CD4-positive, alpha-beta T cell (primary cell): ENCODE measurements at regions not wholly inside any gene's neighbourhood (a gene's known extent, or its start where the extent isn't known, plus 50 kb on each side); places are given as distances from the start of the nearest gene placed in this dataset.

Source experiments
- ATAC-seq: fragments of 200-7000 bp; cut with Tn5 transposase; one replicate; pipeline ENCODE4 v1.10.0; 2022; ENCODE audit warnings: mild to moderate bottlenecking; ENCODE audit not compliant: poor library complexity
- CTCF ChIA-PET: fragments of 350-600 bp; sonication (Branson Sonifier 250); formaldehyde crosslinking; loops from one replicate; lab custom pipeline; 2021; ENCODE audit warnings: antibody characterized with exemption, inconsistent platforms; lab: Charles Lee
- POLR2A ChIA-PET: fragments of 350-600 bp; sonication (Branson Sonifier 250); formaldehyde crosslinking; loops from one replicate; lab custom pipeline; 2021; ENCODE audit warnings: antibody characterized with exemption, inconsistent platforms; lab: Charles Lee
- DNase-seq, 14 experiments: peaks; one replicate each; pipeline ENCODE4 v3.0.0-alpha.2; 2013 to 2020; ENCODE audit warnings: mixed read lengths in 2 of 14
- H3K27ac ChIP-seq, 2 donors: one replicate each; pipeline versions ENCODE4 v1.5.1 to v1.7.0; 2013; ENCODE audit warnings: low read length in 2 of 2, low read depth in 1 of 2, mild to moderate bottlenecking in 1 of 2
- H3K27me3 ChIP-seq, 2 experiments: 1 replicate in 1 of 2; 2 replicates in 1 of 2; pipeline versions ENCODE4 v1.6.1 to v1.7.0; 2013; ENCODE audit warnings: low read length in 2 of 2, control low read depth in 1 of 2, mild to moderate bottlenecking in 1 of 2, moderate library complexity in 1 of 2; ENCODE audit not compliant: insufficient read depth in 2 of 2, control insufficient read depth in 1 of 2
- H3K36me3 ChIP-seq: one replicate; pipeline ENCODE4 v1.6.1; 2013; ENCODE audit warnings: low read length, control low read depth; ENCODE audit not compliant: insufficient read depth
- H3K4me1 ChIP-seq: one replicate; pipeline ENCODE4 v1.6.1; 2013; ENCODE audit warnings: low read length, control low read depth; ENCODE audit not compliant: insufficient read depth
- H3K4me3 ChIP-seq: one replicate; pipeline ENCODE4 v1.5.1; 2013; ENCODE audit warnings: mild to moderate bottlenecking, low read length, moderate library complexity
- H3K9me3 ChIP-seq, 2 experiments: 1 replicate in 1 of 2; 2 replicates in 1 of 2; pipeline versions ENCODE4 v1.6.1 to v1.7.0; 2013; ENCODE audit warnings: low read length in 2 of 2, mild to moderate bottlenecking in 2 of 2, control low read depth in 1 of 2, moderate library complexity in 1 of 2; ENCODE audit not compliant: control insufficient read depth in 1 of 2, insufficient read depth in 1 of 2
- H3K27ac Mint-ChIP-seq: one replicate; pipeline ENCODE4 v1.8.0; 2020; ENCODE audit warnings: mixed read lengths
- H3K27me3 Mint-ChIP-seq: one replicate; pipeline ENCODE4 v1.8.0; 2021; ENCODE audit warnings: mixed read lengths
- H3K36me3 Mint-ChIP-seq: one replicate; pipeline ENCODE4 v1.8.0; 2021; ENCODE audit warnings: low read depth, mixed read lengths
- H3K4me1 Mint-ChIP-seq: one replicate; pipeline ENCODE4 v1.8.0; 2021; ENCODE audit warnings: low read depth, mixed read lengths
- H3K4me3 Mint-ChIP-seq: one replicate; pipeline ENCODE4 v1.8.0; 2020; ENCODE audit warnings: mild to moderate bottlenecking, mixed read lengths
- H3K9me3 Mint-ChIP-seq: one replicate; pipeline ENCODE4 v1.8.0; 2020; ENCODE audit warnings: mixed read lengths
- intact Hi-C, 2 experiments: fragments of 100-400 bp; cut with DNase I in 1 of 2; cut with micrococcal nuclease in 1 of 2; formaldehyde crosslinking; loops; one replicate each; pipeline versions ENCODE4 v1.15.1 to v1.9.0; 2023 to 2025; cut with DNase I, micrococcal nuclease
- TF ChIP-seq, protein P1 (sequence below): fragments of 200-600 bp; IDR thresholded peaks from one replicate; pipeline ENCODE4 v1.8.0; 2022; ENCODE audit warnings: antibody characterized with exemption, mild to moderate bottlenecking

DNA sequence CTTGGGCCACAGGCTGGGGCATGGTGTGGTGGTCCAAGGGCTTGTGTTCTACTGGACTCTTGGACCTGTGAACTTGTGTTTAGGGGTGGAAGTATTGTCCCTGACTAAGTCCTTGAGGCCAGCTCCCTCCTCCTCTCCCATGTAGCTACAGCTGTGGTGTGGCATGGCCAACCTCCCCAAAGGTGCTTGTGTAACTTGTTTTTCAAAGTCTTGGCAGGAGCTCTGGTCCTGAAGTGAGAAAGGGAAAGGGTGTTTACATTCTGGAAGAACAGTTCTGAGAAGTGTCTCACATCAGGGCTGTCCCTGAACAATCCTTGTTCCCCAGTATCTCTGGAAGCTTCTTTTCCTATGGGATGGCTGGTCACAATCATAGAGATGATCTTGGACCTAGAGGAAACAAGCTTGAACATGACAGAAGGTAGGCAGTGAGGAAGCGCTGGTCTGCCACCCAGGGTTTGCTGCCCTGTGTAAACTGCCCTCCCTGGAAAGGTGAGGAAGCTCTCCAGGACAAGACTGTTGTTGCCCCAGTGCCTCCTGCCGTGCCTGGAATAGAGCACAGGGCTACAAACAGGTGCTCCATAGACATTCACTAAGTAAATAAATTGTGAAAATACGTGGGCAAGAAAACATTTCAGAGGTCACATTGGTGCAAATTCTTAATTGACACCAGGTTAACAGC is 64.6 kb upstream of the KLF9 start:
- no peaks in the 10 kb centered on the region for H3K27me3 ChIP-seq
- no peak for DNase-seq
- TF ChIP-seq, protein P1, sequence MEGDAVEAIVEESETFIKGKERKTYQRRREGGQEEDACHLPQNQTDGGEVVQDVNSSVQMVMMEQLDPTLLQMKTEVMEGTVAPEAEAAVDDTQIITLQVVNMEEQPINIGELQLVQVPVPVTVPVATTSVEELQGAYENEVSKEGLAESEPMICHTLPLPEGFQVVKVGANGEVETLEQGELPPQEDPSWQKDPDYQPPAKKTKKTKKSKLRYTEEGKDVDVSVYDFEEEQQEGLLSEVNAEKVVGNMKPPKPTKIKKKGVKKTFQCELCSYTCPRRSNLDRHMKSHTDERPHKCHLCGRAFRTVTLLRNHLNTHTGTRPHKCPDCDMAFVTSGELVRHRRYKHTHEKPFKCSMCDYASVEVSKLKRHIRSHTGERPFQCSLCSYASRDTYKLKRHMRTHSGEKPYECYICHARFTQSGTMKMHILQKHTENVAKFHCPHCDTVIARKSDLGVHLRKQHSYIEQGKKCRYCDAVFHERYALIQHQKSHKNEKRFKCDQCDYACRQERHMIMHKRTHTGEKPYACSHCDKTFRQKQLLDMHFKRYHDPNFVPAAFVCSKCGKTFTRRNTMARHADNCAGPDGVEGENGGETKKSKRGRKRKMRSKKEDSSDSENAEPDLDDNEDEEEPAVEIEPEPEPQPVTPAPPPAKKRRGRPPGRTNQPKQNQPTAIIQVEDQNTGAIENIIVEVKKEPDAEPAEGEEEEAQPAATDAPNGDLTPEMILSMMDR: no peak
- Mint-ChIP-seq H3K9me3 (no peaks in the 10 kb centered on the region), H3K36me3 (no peaks in the 10 kb centered on the region), H3K4me1 (no peaks in the 10 kb centered on the region), H3K27me3 (no peaks in the 10 kb centered on the region), H3K27ac (no peak overlapping the region), H3K4me3 (no peak overlapping the region)
- no peak for ATAC-seq
- no peak overlapping the region for H3K4me3 ChIP-seq
- intact Hi-C loops: no loop called here
- ChIA-PET POLR2A (interaction anchor here (0.6 to 2.0 kb wide), 2 partner anchors 58 to 118 kb away, joined by 3 to 7 read pairs; no protein-coding TSS in a partner anchor), CTCF (interaction anchor here (0.6 kb wide), 1 partner anchor 1557 kb away, joined by 6 read pairs; no protein-coding TSS in a partner anchor)
- H3K27ac ChIP-seq: no peak overlapping the region
- H3K36me3 ChIP-seq: no peaks in the 10 kb centered on the region
- no peaks in the 10 kb centered on the region for H3K4me1 ChIP-seq
- H3K9me3 ChIP-seq: no peaks in the 10 kb centered on the region

DNA sequence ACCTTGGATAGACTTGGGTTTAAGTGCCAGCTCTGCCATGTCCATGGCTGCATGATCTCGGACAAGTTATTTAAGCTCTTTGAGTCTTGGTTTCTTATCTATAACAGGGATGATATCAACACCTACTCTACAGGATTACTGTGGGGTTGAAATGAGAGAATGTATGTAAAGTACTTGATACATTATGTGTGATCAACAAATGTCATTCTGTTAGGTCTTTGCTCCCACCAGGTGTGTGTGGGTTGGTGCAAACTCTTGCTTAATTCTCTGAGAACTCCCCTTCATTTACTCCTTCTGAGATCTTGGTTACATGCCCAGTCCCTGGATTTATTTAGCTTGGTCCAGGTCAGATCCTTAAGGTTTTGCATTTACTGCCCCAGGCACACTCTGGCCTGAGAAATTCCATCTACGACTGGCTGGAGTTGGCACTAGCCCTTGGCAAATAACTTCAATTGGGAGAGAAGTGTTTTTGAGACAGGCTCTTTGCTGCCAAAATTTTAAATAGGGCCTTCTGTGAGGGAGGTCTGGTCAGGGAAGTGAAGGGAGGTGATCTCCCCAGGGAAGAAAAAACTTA is 63.5 kb upstream of the KLF9 start:
- no peak for DNase-seq
- Histone ChIP-seq H3K4me3 (no peak overlapping the region), H3K4me1 (no peaks in the 10 kb centered on the region), H3K27ac (no peak overlapping the region), H3K36me3 (no peaks in the 10 kb centered on the region), H3K9me3 (no peaks in the 10 kb centered on the region), H3K27me3 (no peaks in the 10 kb centered on the region)
- no peak for ATAC-seq
- H3K27ac Mint-ChIP-seq: no peak overlapping the region
- no peaks in the 10 kb centered on the region for H3K4me1 Mint-ChIP-seq
- H3K9me3 Mint-ChIP-seq: no peaks in the 10 kb centered on the region
- TF ChIP-seq, protein P1: no peak
- ChIA-PET POLR2A (interaction anchor here (2.0 kb wide), 1 partner anchor 57 kb away, joined by 7 read pairs; no protein-coding TSS in a partner anchor), CTCF (no interaction called here)
- no peak overlapping the region for H3K4me3 Mint-ChIP-seq
- no peaks in the 10 kb centered on the region for H3K27me3 Mint-ChIP-seq
- intact Hi-C loops: no loop called here
- H3K36me3 Mint-ChIP-seq: no peaks in the 10 kb centered on the region

DNA sequence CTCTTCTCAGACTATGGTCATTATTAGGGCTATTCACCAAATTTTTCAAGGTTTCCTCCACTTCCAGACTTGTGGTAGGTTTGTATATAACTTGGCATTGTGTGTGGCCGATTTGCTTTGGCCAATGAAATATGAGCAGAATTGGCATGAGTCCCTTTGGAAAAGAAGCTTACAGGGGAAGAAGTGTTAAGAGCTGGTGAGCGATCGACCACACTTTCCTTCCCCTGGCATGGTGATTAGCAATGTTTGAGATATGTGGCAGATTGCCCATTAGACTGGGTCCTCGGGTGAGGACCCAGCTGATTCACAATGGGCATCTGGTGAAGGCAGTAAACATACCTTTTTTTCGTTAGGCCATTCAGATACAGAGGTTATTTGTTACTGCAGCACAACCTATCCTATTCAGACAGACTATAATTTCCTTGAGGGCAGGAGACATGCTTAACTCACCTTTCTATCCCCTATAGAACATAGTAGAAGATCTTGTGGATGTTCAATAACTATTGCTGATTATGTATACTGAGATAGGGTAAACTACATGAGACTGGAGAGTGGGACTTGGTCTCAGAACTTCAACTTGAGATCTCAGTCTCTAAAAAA is 62.8 kb upstream of the KLF9 start:
- POLR2A ChIA-PET: no interaction called here
- no peak overlapping the region for H3K4me3 Mint-ChIP-seq
- no peaks in the 10 kb centered on the region for H3K36me3 Mint-ChIP-seq
- Histone ChIP-seq H3K9me3 (no peaks in the 10 kb centered on the region), H3K4me3 (no peak overlapping the region), H3K27ac (no peak overlapping the region), H3K36me3 (no peaks in the 10 kb centered on the region), H3K27me3 (no peaks in the 10 kb centered on the region), H3K4me1 (no peaks in the 10 kb centered on the region)
- DNase-seq (no peak), ATAC-seq (no peak)
- H3K27ac Mint-ChIP-seq: no peak overlapping the region
- peaks cover 4% of the 10 kb centered on the region for H3K4me1 Mint-ChIP-seq
- intact Hi-C loops: no loop called here
- H3K27me3 Mint-ChIP-seq: no peaks in the 10 kb centered on the region
- no peaks in the 10 kb centered on the region for H3K9me3 Mint-ChIP-seq
- TF ChIP-seq, protein P1: no peak
- CTCF ChIA-PET: no interaction called here
